ENCODE measurements at regions not wholly inside any gene's neighbourhood (a gene's known extent, or its start where the extent isn't known, plus 50 kb on each side); places are given as distances from the start of the nearest gene placed in this dataset.

GRCh38 chr10:63920926-63921325 lies 399.7 kb downstream of the REEP3 start:
- TF ChIP-seq ISL1 (CRISPR knock-in tag; IDR thresholded peaks at IDR 0.05) (no peak), RARB (CRISPR knock-in tag; IDR thresholded peaks at IDR 0.05) (no peak), TSHZ2 (CRISPR knock-in tag; IDR thresholded peaks at IDR 0.05) (no peak), ARNTL (CRISPR knock-in tag; IDR thresholded peaks at IDR 0.05; ENCODE audit: borderline replicate concordance, low read depth) (no peak), ESRRG (CRISPR knock-in tag; IDR thresholded peaks at IDR 0.05) (no peak), TCF4 (CRISPR knock-in tag; IDR thresholded peaks at IDR 0.05; ENCODE audit: borderline replicate concordance) (no peak), SNAI2 (CRISPR knock-in tag; IDR thresholded peaks at IDR 0.05) (no peak)
